ENCODE measurements at regions not wholly inside any gene's neighbourhood (a gene's known extent, or its start where the extent isn't known, plus 50 kb on each side); places are given as distances from the start of the nearest gene placed in this dataset.

DNA sequence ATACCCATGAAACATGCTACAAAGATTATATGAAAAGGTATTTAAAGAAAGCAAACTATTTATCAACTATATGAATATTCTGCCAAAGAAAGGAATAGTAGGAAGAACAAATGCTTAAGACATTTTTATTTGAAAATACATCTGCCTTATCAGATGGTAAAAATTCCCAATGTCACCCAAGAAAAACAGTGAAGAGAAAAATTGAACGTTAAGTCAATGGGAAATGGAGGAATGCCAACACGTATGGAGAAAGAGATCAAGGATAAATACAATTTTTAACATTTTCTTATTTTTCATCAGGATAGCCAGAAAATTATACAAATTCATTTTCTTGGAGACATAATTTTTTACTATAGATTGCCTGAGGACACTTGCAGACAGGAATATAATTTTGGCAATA is 394.2 kb downstream of the ZEB2 start:
- TF ChIP-seq, protein P1, sequence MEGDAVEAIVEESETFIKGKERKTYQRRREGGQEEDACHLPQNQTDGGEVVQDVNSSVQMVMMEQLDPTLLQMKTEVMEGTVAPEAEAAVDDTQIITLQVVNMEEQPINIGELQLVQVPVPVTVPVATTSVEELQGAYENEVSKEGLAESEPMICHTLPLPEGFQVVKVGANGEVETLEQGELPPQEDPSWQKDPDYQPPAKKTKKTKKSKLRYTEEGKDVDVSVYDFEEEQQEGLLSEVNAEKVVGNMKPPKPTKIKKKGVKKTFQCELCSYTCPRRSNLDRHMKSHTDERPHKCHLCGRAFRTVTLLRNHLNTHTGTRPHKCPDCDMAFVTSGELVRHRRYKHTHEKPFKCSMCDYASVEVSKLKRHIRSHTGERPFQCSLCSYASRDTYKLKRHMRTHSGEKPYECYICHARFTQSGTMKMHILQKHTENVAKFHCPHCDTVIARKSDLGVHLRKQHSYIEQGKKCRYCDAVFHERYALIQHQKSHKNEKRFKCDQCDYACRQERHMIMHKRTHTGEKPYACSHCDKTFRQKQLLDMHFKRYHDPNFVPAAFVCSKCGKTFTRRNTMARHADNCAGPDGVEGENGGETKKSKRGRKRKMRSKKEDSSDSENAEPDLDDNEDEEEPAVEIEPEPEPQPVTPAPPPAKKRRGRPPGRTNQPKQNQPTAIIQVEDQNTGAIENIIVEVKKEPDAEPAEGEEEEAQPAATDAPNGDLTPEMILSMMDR (conservative IDR thresholded peaks at IDR 0.05; ENCODE audit: low read depth, low read length) = no peak
- no peak for TF ChIP-seq EZH2 (IDR thresholded peaks at IDR 0.05; ENCODE audit: borderline replicate concordance, low read depth, low read length, poor library complexity, severe bottlenecking)
